Hepatocyte (in vitro differentiated cells): ENCODE measurements at regions not wholly inside any gene's neighbourhood (a gene's known extent, or its start where the extent isn't known, plus 50 kb on each side); places are given as distances from the start of the nearest gene placed in this dataset.

Experiments used
- DNase-seq: peaks from one replicate; pipeline ENCODE4 v3.0.0-alpha.2; 2016; ENCODE audit warnings: low spot score
- H2AFZ ChIP-seq: fragments of 200-600 bp; sonication (generic); 2 replicates; pipeline ENCODE4 v1.6.0; 2016; ENCODE audit warnings: antibody characterized with exemption, mild to moderate bottlenecking
- H3K27ac ChIP-seq: fragments of 200-600 bp; sonication (generic); 2 replicates; pipeline ENCODE4 v1.5.1; 2016; ENCODE audit warnings: mild to moderate bottlenecking
- H3K27me3 ChIP-seq: fragments of 200-600 bp; sonication (generic); 2 replicates; pipeline ENCODE4 v1.6.1; 2016
- H3K36me3 ChIP-seq: fragments of 200-600 bp; sonication (generic); replicated peaks from 2 replicates; pipeline ENCODE4 v1.5.1; 2016; ENCODE audit warnings: low read depth; ENCODE audit not compliant: insufficient read depth
- H3K4me1 ChIP-seq: fragments of 200-600 bp; sonication (generic); 2 replicates; pipeline ENCODE4 v1.5.1; 2016; ENCODE audit warnings: mild to moderate bottlenecking, moderate library complexity; ENCODE audit not compliant: insufficient read depth
- H3K4me2 ChIP-seq: fragments of 200-600 bp; sonication (generic); 2 replicates; pipeline ENCODE4 v1.6.0; 2016
- H3K4me3 ChIP-seq: fragments of 200-600 bp; sonication (generic); 2 replicates; pipeline ENCODE4 v1.5.1; 2016; ENCODE audit warnings: mild to moderate bottlenecking
- H3K79me2 ChIP-seq: fragments of 200-600 bp; sonication (generic); 2 replicates; pipeline ENCODE4 v1.6.0; 2017; ENCODE audit warnings: mild to moderate bottlenecking
- H3K9me2 ChIP-seq: fragments of 200-600 bp; sonication (generic); replicated peaks from 2 replicates; pipeline ENCODE4 v1.6.0; 2017; ENCODE audit warnings: mild to moderate bottlenecking; ENCODE audit not compliant: insufficient read depth
- H3K9me3 ChIP-seq: fragments of 200-600 bp; sonication (generic); 2 replicates; pipeline ENCODE4 v1.5.1; 2016; ENCODE audit warnings: low read depth, mild to moderate bottlenecking
- H4K20me1 ChIP-seq: fragments of 200-600 bp; sonication (generic); 2 replicates; pipeline ENCODE4 v1.6.0; 2016; ENCODE audit warnings: mild to moderate bottlenecking; ENCODE audit not compliant: insufficient read depth, poor library complexity, severe bottlenecking
- CTCF ChIP-seq: fragments of 200-600 bp; sonication (generic); IDR thresholded peaks from 2 replicates; pipeline ENCODE4 v1.5.1; 2016; ENCODE audit warnings: antibody characterized with exemption, mild to moderate bottlenecking; ENCODE audit not compliant: poor library complexity
- EZH2 ChIP-seq: fragments of 200-600 bp; sonication (generic); IDR thresholded peaks from 2 replicates; pipeline ENCODE4 v1.6.1; 2016; ENCODE audit warnings: antibody characterized with exemption, mild to moderate bottlenecking, borderline replicate concordance
- EZH2phosphoT487 ChIP-seq: fragments of 200-600 bp; sonication (generic); IDR thresholded peaks from one replicate; pipeline ENCODE4 v1.6.1; 2018; ENCODE audit warnings: antibody characterized with exemption, mild to moderate bottlenecking, low read depth, moderate library complexity; ENCODE audit not compliant: unreplicated experiment, severe bottlenecking
- WGBS: methylation state at CpG from one replicate; pipeline ENCODE4 v1.1.6; 2016; ENCODE audit warnings: low lambda C conversion rate; ENCODE audit errors: missing lambda C conversion rate; 5-methylcytosine and 5-hydroxymethylcytosine counted together

- TF ChIP-seq EZH2 (no peak), EZH2phosphoT487 (no peak), CTCF (no peak)
- Histone ChIP-seq H3K27ac (no peak overlapping the region), H3K4me2 (no peak overlapping the region), H3K27me3 (no peaks in the 10 kb centered on the region), H3K9me3 (no peaks in the 10 kb centered on the region), H3K9me2 (no peaks in the 10 kb centered on the region), H4K20me1 (no peaks in the 10 kb centered on the region), H3K4me3 (no peak overlapping the region), H3K4me1 (no peaks in the 10 kb centered on the region), H2AFZ (no peak overlapping the region), H3K79me2 (no peaks in the 10 kb centered on the region), H3K36me3 (no peaks in the 10 kb centered on the region)
- no peak for DNase-seq
- WGBS = 93% methylated on average over 2 of the region's 2 CpGs
These were observed 490.9 kb upstream of the AADAT start for GRCh38 chr4:170580651-170581050.

GRCh38 chr4:170538821-170539473, 449.2 kb upstream of the AADAT start:
- no peak overlapping the region for H3K4me3 ChIP-seq
- TF ChIP-seq CTCF = no peak
- no peak for TF ChIP-seq EZH2phosphoT487
- no peaks in the 10 kb centered on the region for H3K36me3 ChIP-seq
- no peak overlapping the region for H3K27ac ChIP-seq
- no peaks in the 10 kb centered on the region for H3K27me3 ChIP-seq
- no peaks in the 10 kb centered on the region for H3K9me2 ChIP-seq
- H3K79me2 ChIP-seq = no peaks in the 10 kb centered on the region
- DNase-seq = no peak
- H4K20me1 ChIP-seq = no peaks in the 10 kb centered on the region
- H3K9me3 ChIP-seq = no peaks in the 10 kb centered on the region
- H2AFZ ChIP-seq = no peak overlapping the region
- no peaks in the 10 kb centered on the region for H3K4me1 ChIP-seq
- no peak overlapping the region for H3K4me2 ChIP-seq

- H3K9me2 ChIP-seq = no peaks in the 10 kb centered on the region
- H3K27ac ChIP-seq = no peak overlapping the region
- WGBS = 85% methylated on average over 5 of the region's 5 CpGs
- H3K4me3 ChIP-seq = no peak overlapping the region
- no peaks in the 10 kb centered on the region for H3K36me3 ChIP-seq
- no peaks in the 10 kb centered on the region for H3K27me3 ChIP-seq
- no peaks in the 10 kb centered on the region for H4K20me1 ChIP-seq
- H3K9me3 ChIP-seq = no peaks in the 10 kb centered on the region
- no peaks in the 10 kb centered on the region for H3K79me2 ChIP-seq
- no peaks in the 10 kb centered on the region for H3K4me1 ChIP-seq
- no peak overlapping the region for H2AFZ ChIP-seq
- TF ChIP-seq EZH2 (no peak), EZH2phosphoT487 (no peak), CTCF (no peak)
- no peak overlapping the region for H3K4me2 ChIP-seq
- DNase-seq = no peak
These were observed 440.3 kb upstream of the AADAT start for GRCh38 chr4:170529748-170530722.
